GM19351 (cell line): ENCODE measurements at regions not wholly inside any gene's neighbourhood (a gene's known extent, or its start where the extent isn't known, plus 50 kb on each side); places are given as distances from the start of the nearest gene placed in this dataset.

Experiments
- ATAC-seq: cut with Tn5 transposase; IDR thresholded peaks from one replicate; pipeline ENCODE4 v1.9.1; 2021; ENCODE audit warnings: mild to moderate bottlenecking, moderate library complexity; ENCODE audit not compliant: unreplicated experiment

GRCh38 chr2:103010751-103011150 lies 248.9 kb downstream of the TMEM182 start:
- no peak for ATAC-seq

- ATAC-seq, result no peak
These were observed 250.8 kb downstream of the TMEM182 start for GRCh38 chr2:103012590-103012989.

GRCh38 chr2:103025056-103025455 lies 263.2 kb downstream of the TMEM182 start:
- no peak for ATAC-seq

GRCh38 chr2:103028181-103028580 lies 266.4 kb downstream of the TMEM182 start:
- no peak for ATAC-seq
